HEK293T (cell line): ENCODE measurements at regions not wholly inside any gene's neighbourhood (a gene's known extent, or its start where the extent isn't known, plus 50 kb on each side); places are given as distances from the start of the nearest gene placed in this dataset.

Source experiments
- BHLHE40 ChIP-seq: fragments of 450-650 bp; IDR thresholded peaks from 2 replicates; pipeline ENCODE4 v1.6.1; 2016; ENCODE audit warnings: mild to moderate bottlenecking, moderate library complexity, borderline replicate concordance
- ELF4 ChIP-seq: fragments of 450-650 bp; IDR thresholded peaks from 2 replicates; pipeline ENCODE4 v1.6.1; 2017; ENCODE audit warnings: antibody characterized with exemption
- FOXK2 ChIP-seq: fragments of 450-650 bp; IDR thresholded peaks from 2 replicates; pipeline ENCODE4 v1.6.1; 2016; ENCODE audit warnings: mild to moderate bottlenecking
- FOXM1 ChIP-seq: fragments of 450-650 bp; IDR thresholded peaks from 2 replicates; pipeline ENCODE4 v1.6.1; 2017; ENCODE audit warnings: mild to moderate bottlenecking, borderline replicate concordance
- SP1 ChIP-seq: fragments of 450-650 bp; IDR thresholded peaks from 2 replicates; pipeline ENCODE4 v1.6.1; 2017
- SUZ12 ChIP-seq: fragments of 450-650 bp; IDR thresholded peaks from 2 replicates; pipeline ENCODE4 v1.6.1; 2016; ENCODE audit warnings: mild to moderate bottlenecking
- TARDBP ChIP-seq: fragments of 450-650 bp; IDR thresholded peaks from 2 replicates; pipeline ENCODE4 v1.6.1; 2016

- no peak for TF ChIP-seq ELF4
- no peak for TF ChIP-seq SP1
- TF ChIP-seq FOXM1, result no peak
- no peak for TF ChIP-seq BHLHE40
- no peak for TF ChIP-seq FOXK2
- no peak for TF ChIP-seq SUZ12
- TF ChIP-seq TARDBP, result no peak
Measured at GRCh38 chr4:136219592-136220125, 1312.6 kb downstream of the PCDH18 start.
